NCI-H128 (cell line): ENCODE measurements at regions not wholly inside any gene's neighbourhood (a gene's known extent, or its start where the extent isn't known, plus 50 kb on each side); places are given as distances from the start of the nearest gene placed in this dataset.

Experiments used
- DNase-seq: peaks from one replicate; lab custom pipeline; 2025; ENCODE audit not compliant: unreplicated experiment; lab: John Stamatoyannopoulos, UW

DNA sequence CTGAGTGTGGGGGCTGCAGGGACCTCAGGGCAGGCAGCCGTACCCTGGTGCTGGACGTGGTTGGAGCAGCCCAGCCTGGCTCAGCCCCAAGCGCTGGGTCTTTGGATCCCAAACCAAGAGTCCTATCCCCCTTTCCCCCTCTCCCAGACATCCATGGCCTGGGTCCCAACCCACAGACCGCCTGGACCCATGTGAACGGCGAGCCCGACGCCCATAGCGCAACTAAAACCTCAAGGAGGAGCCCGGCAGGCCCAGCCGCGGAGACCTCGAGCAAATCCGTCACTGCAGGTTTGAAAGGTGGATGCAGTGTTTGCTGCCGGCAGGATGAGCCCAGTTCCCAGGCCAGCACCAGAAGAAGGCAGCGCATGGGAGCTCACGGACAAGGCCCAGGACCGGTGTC, 337.0 kb downstream of the BRD1 start:
- DNase-seq: no peak

GRCh38 chr22:49489821-49490220, 337.9 kb downstream of the BRD1 start:
- DNase-seq: no peak

GRCh38 chr22:49488943-49489342, 338.7 kb downstream of the BRD1 start:
- DNase-seq: no peak

DNA sequence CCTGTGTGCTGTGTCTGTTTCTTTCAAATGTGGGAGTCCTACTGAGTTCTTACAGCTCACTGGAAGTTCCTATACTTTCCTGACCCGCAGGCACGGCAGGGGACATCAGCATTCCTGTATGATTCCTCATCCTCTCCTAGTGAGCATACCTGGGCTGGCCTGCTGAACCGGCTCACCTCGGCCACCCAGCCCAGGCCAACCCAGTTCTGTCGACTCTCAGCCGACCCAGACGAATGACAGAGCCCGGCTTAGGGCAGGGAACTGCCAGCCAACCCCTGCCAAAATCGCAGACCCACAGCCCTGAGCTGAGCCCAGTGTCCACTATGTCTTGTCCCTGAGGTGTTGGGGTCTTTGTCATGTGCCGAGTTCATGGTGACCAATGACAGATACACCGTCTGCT, 339.7 kb downstream of the BRD1 start:
- DNase-seq: no peak

DNA sequence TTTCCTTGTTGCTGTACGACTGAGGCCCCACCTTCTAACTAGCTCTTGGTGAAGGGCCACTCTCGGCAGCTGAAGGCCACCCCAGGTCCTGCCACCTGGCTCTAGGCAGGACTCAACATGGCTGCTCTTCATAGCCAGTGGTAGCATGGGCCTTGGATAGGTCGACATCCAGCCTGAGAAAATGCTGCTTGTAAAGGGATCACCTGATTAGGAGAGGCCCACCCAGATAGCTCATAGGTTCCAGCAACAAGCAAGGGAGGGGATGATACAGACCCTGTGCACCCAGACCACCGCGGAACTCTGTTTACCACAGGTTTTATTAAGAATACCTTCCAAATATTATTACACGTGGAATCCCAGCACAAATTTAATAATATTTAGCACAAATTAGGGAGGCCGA, 341.4 kb downstream of the BRD1 start:
- no peak for DNase-seq

DNA sequence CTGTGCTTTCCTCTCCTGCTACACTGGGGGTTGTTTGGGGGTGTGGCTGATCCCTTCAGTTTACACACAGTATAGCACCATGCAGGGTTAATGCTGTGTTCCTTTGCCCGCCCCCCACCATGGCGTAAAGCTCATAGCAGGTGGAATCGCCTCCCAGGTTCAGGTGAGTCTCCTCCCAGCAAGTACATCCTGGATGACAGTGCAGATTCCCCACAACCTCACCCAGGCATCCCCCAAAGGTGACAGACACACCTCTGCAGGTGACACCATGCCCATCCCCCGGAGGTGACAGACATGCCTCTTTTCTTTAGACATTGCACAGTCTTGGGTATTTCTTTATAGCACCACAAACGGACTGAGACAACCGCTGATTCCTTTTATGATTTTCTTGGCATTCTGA, 343.7 kb downstream of the BRD1 start:
- DNase-seq: no peak

DNA sequence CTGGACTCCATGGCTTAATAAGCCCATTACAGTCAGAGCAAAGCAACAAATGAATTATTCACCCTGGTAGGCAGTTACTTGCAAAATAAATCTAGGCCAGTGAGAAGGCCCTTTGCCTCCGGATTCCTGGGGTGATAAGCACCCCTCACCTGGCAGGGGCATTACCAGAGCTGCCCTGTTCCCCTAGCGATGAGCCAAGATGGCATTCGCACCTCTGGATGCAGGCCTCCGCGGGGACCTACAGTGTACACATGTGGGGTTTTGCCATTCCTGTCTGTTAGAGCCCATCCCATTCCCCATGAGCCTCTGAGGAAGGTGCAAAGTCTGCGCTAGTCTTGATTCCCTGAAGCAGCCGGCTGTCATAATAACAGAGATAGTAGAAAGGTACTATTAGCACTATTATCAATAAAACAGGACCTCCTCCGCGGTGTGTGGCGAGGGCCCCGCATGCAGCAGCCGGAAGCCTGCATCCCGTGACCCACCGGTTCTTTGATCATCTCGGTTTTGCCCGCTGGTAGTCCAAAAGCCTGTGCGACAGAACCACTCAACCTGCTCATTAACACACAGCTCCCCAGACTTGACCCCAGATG, 344.3 kb downstream of the BRD1 start:
- no peak for DNase-seq

DNA sequence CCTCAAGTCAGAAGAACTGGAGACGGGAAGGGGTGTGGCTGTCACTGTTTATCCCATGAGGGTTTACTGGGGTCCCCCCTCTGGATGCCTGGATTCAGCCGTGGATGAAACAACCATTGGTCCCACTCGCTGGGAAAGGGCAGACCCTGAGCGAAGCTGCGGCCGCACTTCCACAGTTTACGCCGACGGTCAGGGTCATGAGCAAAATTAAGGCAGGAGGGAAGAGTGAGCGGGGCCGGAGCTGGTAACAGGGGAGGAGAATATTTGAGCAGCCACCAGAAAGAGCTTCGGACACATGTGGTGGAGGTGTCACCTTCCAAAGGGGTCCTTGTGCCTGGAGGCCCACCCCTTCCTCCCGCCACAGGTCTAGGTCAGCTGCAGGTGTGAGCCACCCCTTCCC, 344.9 kb downstream of the BRD1 start:
- no peak for DNase-seq

- peak; percentile 2 for DNase-seq
Measured at GRCh38 chr22:49481659-49482399, 345.8 kb downstream of the BRD1 start.

- DNase-seq: no peak
Measured at GRCh38 chr22:49480896-49481658, 346.6 kb downstream of the BRD1 start.

- DNase-seq: no peak
Measured at GRCh38 chr22:49480331-49480730, 347.3 kb downstream of the BRD1 start.

GRCh38 chr22:49479566-49479965, 348.1 kb downstream of the BRD1 start:
- no peak for DNase-seq

DNA sequence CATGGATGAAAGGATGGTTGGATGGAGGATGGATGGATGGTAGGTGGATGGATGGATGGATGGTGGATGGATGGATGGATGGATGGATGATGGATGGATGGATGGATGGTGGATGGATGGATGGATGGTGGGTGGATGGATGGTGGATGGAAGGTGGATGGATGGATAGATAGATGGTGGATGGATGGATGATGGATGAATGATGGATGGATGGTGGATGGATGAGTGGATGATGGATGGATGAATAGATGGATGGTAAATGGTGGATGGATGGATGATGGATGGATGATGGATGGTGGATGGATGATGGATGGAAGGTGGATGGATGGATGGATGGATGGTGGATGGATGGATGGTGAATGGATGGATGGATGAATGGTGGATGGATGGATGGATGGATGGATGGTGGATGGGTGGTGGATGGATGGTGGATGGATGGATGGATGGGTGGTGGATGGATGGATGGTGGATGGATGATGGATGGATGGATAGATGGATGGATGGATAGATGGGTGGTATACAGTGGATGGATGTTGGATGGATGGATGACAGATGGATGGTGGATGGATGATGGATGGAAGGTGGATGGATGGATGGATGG, 350.8 kb downstream of the BRD1 start:
- DNase-seq: no peak

GRCh38 chr22:49476176-49476575, 351.5 kb downstream of the BRD1 start:
- no peak for DNase-seq

DNA sequence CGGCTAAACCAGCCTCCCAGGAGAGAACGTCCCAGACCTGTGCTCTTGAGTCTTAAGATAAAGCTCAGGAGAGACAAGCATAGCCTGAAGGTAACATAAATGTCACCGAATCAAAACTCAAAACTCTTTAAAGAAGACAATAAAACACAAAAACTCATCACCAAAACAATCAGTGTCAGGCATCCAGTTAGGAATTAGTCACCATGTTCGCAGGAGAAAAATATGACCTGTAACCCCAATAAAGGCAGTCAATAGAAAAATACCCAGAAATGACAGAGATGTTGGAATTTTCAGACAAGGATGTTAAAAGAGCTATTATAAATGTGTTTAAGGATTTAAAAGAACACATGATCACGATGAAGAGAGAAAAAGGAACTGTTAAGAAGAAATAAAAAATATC, 352.4 kb downstream of the BRD1 start:
- DNase-seq: no peak

- DNase-seq: no peak
Measured at GRCh38 chr22:49473286-49473685, 354.4 kb downstream of the BRD1 start.

- no peak for DNase-seq
Measured at GRCh38 chr22:49470741-49471503, 356.8 kb downstream of the BRD1 start.

DNA sequence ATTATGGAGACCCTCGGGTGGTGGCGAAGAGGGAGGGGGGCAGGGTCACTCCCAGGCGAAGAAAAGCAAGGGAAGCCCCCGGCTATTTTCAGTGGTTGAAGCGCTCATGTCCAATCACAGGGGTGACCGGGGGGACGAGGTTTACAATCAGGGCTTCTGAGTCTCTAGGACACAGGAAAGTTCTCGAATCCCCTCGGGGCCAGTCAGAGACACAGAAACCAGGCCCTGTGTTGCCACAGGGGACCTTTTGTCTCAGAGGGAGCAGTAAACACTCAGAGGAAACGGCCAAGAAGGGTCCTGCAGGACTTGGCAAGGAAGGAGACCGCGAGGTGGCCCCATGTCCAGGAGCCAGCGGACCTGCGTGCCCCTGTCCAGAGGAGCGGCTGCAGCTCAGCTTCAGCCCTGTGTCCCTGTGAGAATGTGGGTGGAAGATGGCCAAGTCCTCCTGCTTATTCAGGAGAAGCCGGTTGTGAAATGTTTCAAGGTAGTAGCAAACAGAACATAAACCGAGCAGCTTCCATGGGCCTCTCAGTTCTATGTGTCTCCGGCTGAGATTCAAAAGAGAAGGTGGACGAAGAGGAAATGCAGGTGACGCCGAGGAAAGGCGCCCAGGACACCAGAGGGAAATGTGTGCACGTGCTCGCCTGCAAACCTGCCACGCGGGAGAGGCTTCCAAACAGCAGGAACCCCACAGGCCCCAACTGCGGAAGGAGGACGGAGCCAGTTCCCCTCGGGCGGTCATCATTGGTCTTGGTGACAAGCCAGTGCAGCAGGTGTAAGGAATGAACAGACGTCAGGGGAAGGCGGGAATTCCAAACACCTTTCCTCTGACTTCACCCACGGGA, 357.6 kb downstream of the BRD1 start:
- DNase-seq: no peak

- no peak for DNase-seq
Measured at GRCh38 chr22:49468487-49469198, 359.0 kb downstream of the BRD1 start.
